SK-N-SH (cell line): ENCODE measurements at regions not wholly inside any gene's neighbourhood (a gene's known extent, or its start where the extent isn't known, plus 50 kb on each side); places are given as distances from the start of the nearest gene placed in this dataset.

Experiments used
- EP300 ChIP-seq, 2 experiments: IDR thresholded peaks; 2 replicates each; pipeline versions ENCODE4 v1.4.0 to v1.6.1; 2012; ENCODE audit warnings: borderline replicate concordance in 1 of 2, low read depth in 1 of 2, low read length in 1 of 2
- NRF1 ChIP-seq: IDR thresholded peaks from 2 replicates; pipeline ENCODE4 v1.6.1; 2012; ENCODE audit warnings: low read depth, mild to moderate bottlenecking, low read length
- RAD21 ChIP-seq: IDR thresholded peaks from 2 replicates; pipeline ENCODE4 v1.6.1; 2012; ENCODE audit warnings: mild to moderate bottlenecking, low read length
- SIN3A ChIP-seq: IDR thresholded peaks from 2 replicates; pipeline ENCODE4 v1.6.1; 2012; ENCODE audit warnings: low read depth, mild to moderate bottlenecking, low read length, moderate library complexity, borderline replicate concordance
- TF ChIP-seq, protein P1 (sequence below): fragments of 200-600 bp; sonication (generic); IDR thresholded peaks from 2 replicates; pipeline ENCODE4 v1.6.1; 2017; ENCODE audit warnings: antibody characterized with exemption, mild to moderate bottlenecking, moderate library complexity
- TF ChIP-seq, protein P2 (sequence below): fragments of 150-350 bp; IDR thresholded peaks from 2 replicates; pipeline ENCODE4 v1.6.1; 2017; ENCODE audit warnings: antibody characterized with exemption, low read length, low read depth, borderline replicate concordance

DNA sequence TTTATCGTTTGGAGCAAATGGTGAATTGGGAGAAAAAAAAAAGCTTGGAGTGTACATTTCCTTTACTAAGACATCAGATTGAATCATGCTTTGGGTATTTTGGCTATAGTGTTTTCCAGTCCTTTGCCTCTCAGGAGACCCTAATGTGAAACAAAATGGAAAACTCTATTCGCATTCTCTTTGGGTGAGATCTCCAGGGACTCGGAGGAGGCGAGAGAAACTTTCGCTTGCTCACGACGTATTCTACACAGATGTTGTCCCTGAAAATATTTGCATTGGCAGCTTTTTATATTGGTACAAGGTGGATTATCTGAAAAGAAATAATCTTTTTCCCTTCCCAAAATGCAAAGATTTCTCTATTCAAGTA is 1240.1 kb upstream of the WWC1 start:
- TF ChIP-seq EP300 (IDR thresholded peaks at IDR 0.05; ENCODE audit: borderline replicate concordance in 1 of 2, low read depth in 1 of 2, low read length in 1 of 2) (no peak), RAD21 (no peak), NRF1 (no peak), SIN3A (no peak)
- TF ChIP-seq, protein P1, sequence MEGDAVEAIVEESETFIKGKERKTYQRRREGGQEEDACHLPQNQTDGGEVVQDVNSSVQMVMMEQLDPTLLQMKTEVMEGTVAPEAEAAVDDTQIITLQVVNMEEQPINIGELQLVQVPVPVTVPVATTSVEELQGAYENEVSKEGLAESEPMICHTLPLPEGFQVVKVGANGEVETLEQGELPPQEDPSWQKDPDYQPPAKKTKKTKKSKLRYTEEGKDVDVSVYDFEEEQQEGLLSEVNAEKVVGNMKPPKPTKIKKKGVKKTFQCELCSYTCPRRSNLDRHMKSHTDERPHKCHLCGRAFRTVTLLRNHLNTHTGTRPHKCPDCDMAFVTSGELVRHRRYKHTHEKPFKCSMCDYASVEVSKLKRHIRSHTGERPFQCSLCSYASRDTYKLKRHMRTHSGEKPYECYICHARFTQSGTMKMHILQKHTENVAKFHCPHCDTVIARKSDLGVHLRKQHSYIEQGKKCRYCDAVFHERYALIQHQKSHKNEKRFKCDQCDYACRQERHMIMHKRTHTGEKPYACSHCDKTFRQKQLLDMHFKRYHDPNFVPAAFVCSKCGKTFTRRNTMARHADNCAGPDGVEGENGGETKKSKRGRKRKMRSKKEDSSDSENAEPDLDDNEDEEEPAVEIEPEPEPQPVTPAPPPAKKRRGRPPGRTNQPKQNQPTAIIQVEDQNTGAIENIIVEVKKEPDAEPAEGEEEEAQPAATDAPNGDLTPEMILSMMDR: no peak
- TF ChIP-seq, protein P2, sequence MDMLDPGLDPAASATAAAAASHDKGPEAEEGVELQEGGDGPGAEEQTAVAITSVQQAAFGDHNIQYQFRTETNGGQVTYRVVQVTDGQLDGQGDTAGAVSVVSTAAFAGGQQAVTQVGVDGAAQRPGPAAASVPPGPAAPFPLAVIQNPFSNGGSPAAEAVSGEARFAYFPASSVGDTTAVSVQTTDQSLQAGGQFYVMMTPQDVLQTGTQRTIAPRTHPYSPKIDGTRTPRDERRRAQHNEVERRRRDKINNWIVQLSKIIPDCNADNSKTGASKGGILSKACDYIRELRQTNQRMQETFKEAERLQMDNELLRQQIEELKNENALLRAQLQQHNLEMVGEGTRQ: no peak
